ENCODE measurements at regions not wholly inside any gene's neighbourhood (a gene's known extent, or its start where the extent isn't known, plus 50 kb on each side); places are given as distances from the start of the nearest gene placed in this dataset.
"Not testable (repeated sequence)": the region's sequence is repeated elsewhere in the genome, so short reads cannot be mapped to it uniquely, and the experiment has no call there.

- TF ChIP-seq CTCF (IDR thresholded peaks at IDR 0.05); AFF4 (CRISPR knock-in tag; IDR thresholded peaks at IDR 0.05; ENCODE audit: borderline replicate concordance); CREB1 (CRISPR knock-in tag; IDR thresholded peaks at IDR 0.05); GABPB1 (CRISPR knock-in tag; IDR thresholded peaks at IDR 0.05); SMAD4 (CRISPR knock-in tag; IDR thresholded peaks at IDR 0.05); ELF4 (CRISPR knock-in tag; IDR thresholded peaks at IDR 0.05; ENCODE audit: low read depth); TCF7 (CRISPR knock-in tag; IDR thresholded peaks at IDR 0.05; ENCODE audit: low read depth); STAT6 (CRISPR knock-in tag; conservative IDR thresholded peaks at IDR 0.05; ENCODE audit: low read depth); ESRRA (CRISPR knock-in tag; IDR thresholded peaks at IDR 0.05; ENCODE audit: borderline replicate concordance); USF1 (CRISPR knock-in tag; IDR thresholded peaks at IDR 0.05); GTF2I (CRISPR knock-in tag; conservative IDR thresholded peaks at IDR 0.05): not testable (repeated sequence)
These were observed 492.2 kb downstream of the RAPGEF2 start for GRCh38 chr4:159595101-159595500.

Data from WTC11 (cell line).